ENCODE measurements at regions not wholly inside any gene's neighbourhood (a gene's known extent, or its start where the extent isn't known, plus 50 kb on each side); places are given as distances from the start of the nearest gene placed in this dataset.
A peak's percentile ranks its signal among the peaks of the same experiment; 100 is the strongest.

DNA sequence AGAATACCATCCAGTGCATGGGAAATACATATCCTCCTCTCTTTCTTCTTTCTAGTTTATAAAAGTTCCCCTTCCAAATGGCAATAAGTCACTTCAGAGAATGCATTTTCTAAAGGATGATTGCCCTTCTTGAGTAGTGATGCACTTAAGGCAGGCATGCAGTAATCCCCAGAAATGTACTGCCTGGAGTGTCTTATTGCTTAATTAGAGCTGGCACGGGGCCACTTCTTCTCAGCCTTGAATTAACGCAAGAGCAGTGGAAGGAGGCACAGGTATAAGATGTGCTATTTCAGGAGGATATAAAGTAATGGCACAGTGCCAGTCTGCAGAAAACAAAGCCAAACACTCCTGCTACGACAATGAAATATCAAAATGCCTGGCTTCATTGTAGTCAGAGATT is 371.4 kb upstream of the FAM241A start:
- H3K27ac Mint-ChIP-seq: peak overlapping the region; percentile 50
- peaks cover 16% of the 10 kb centered on the region for H3K9me3 Mint-ChIP-seq

GRCh38 chr4:111775556-111776297 is 369.5 kb upstream of the FAM241A start:
- Mint-ChIP-seq H3K9me3 (no peaks in the 10 kb centered on the region), H3K27me3 (ENCODE audit: low read depth) (no peaks in the 10 kb centered on the region), H3K36me3 (no peaks in the 10 kb centered on the region), H3K4me3 (no peak overlapping the region), H3K4me1 (peaks cover 35% of the 10 kb centered on the region), H3K27ac (peak overlapping the region; percentile 11)
- TF ChIP-seq, protein P1, sequence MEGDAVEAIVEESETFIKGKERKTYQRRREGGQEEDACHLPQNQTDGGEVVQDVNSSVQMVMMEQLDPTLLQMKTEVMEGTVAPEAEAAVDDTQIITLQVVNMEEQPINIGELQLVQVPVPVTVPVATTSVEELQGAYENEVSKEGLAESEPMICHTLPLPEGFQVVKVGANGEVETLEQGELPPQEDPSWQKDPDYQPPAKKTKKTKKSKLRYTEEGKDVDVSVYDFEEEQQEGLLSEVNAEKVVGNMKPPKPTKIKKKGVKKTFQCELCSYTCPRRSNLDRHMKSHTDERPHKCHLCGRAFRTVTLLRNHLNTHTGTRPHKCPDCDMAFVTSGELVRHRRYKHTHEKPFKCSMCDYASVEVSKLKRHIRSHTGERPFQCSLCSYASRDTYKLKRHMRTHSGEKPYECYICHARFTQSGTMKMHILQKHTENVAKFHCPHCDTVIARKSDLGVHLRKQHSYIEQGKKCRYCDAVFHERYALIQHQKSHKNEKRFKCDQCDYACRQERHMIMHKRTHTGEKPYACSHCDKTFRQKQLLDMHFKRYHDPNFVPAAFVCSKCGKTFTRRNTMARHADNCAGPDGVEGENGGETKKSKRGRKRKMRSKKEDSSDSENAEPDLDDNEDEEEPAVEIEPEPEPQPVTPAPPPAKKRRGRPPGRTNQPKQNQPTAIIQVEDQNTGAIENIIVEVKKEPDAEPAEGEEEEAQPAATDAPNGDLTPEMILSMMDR (IDR thresholded peaks at IDR 0.05; ENCODE audit: unreplicated experiment): no peak
- DNase-seq (ENCODE audit: low spot score in 2 of 2, unreplicated experiment in 2 of 2): no peak

More for the DNA sequence above, 371.4 kb upstream of the FAM241A start:
- TF ChIP-seq, protein P1 (IDR thresholded peaks at IDR 0.05; ENCODE audit: unreplicated experiment): no peak
- Mint-ChIP-seq H3K36me3 (peaks cover 7% of the 10 kb centered on the region), H3K4me3 (no peak overlapping the region), H3K27me3 (ENCODE audit: low read depth) (peaks cover 2% of the 10 kb centered on the region), H3K4me1 (peaks cover 35% of the 10 kb centered on the region)
- peak; percentile 31 to 56 for DNase-seq (ENCODE audit: low spot score in 2 of 2, unreplicated experiment in 2 of 2)

DNA sequence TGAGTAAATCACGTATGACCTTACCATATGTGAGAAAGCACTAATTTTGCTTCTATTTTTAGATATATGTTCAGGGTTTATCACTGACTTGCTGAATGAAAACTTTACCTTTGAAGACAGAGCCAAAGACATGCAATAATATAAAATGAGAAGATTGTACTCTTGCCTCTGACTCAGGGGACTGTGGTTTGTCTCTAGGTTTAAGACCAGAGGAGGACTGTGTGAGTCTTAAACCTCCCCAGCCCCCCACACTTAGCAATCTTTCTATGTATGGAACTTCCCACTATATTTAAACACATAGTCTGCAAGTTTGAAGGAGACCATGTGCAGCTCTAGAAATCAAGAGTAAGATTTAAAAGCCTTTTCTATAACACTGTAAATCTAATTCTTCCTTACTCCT is 368.7 kb upstream of the FAM241A start:
- Mint-ChIP-seq H3K27ac (no peak overlapping the region), H3K36me3 (no peaks in the 10 kb centered on the region), H3K4me3 (no peak overlapping the region)

GRCh38 chr4:111778543-111778942 is 366.7 kb upstream of the FAM241A start:
- Mint-ChIP-seq H3K9me3 (no peaks in the 10 kb centered on the region), H3K4me3 (no peak overlapping the region), H3K27ac (no peak overlapping the region), H3K4me1 (peaks cover 32% of the 10 kb centered on the region), H3K27me3 (ENCODE audit: low read depth) (no peaks in the 10 kb centered on the region), H3K36me3 (no peaks in the 10 kb centered on the region)
- DNase-seq (ENCODE audit: low spot score in 2 of 2, unreplicated experiment in 2 of 2): no peak
- TF ChIP-seq, protein P1 (IDR thresholded peaks at IDR 0.05; ENCODE audit: unreplicated experiment): no peak

More for the DNA sequence above, 368.7 kb upstream of the FAM241A start:
- TF ChIP-seq, protein P1 (IDR thresholded peaks at IDR 0.05; ENCODE audit: unreplicated experiment): no peak
- DNase-seq (ENCODE audit: low spot score in 2 of 2, unreplicated experiment in 2 of 2): no peak
- Mint-ChIP-seq H3K9me3 (no peaks in the 10 kb centered on the region), H3K27me3 (ENCODE audit: low read depth) (no peaks in the 10 kb centered on the region), H3K4me1 (peaks cover 35% of the 10 kb centered on the region)

- no peaks in the 10 kb centered on the region for H3K36me3 Mint-ChIP-seq
- no peak overlapping the region for H3K4me3 Mint-ChIP-seq
- H3K9me3 Mint-ChIP-seq: no peaks in the 10 kb centered on the region
- TF ChIP-seq, protein P1 (IDR thresholded peaks at IDR 0.05; ENCODE audit: unreplicated experiment): no peak
- no peak for DNase-seq (ENCODE audit: low spot score in 2 of 2, unreplicated experiment in 2 of 2)
- H3K4me1 Mint-ChIP-seq: peaks cover 22% of the 10 kb centered on the region
- H3K27ac Mint-ChIP-seq: no peak overlapping the region
- H3K27me3 Mint-ChIP-seq (ENCODE audit: low read depth): no peaks in the 10 kb centered on the region
Measured at GRCh38 chr4:111780965-111781364, 364.3 kb upstream of the FAM241A start.
